KMS-11 (cell line): ENCODE measurements at regions not wholly inside any gene's neighbourhood (a gene's known extent, or its start where the extent isn't known, plus 50 kb on each side); places are given as distances from the start of the nearest gene placed in this dataset.

Source experiments
- H2AFZ ChIP-seq: fragments of 200-600 bp; sonication (generic); 2 replicates; pipeline ENCODE4 v1.6.1; 2016; ENCODE audit warnings: antibody characterized with exemption, mixed run types, low read depth
- H3K27ac ChIP-seq: fragments of 200-600 bp; sonication (generic); 2 replicates; pipeline ENCODE4 v1.6.1; 2016; ENCODE audit warnings: mild to moderate bottlenecking, mixed run types
- H3K27me3 ChIP-seq: fragments of 200-600 bp; sonication (generic); 2 replicates; pipeline ENCODE4 v1.6.1; 2017; ENCODE audit warnings: mild to moderate bottlenecking, low read depth, mixed run types, moderate library complexity; ENCODE audit not compliant: insufficient read depth
- H3K36me3 ChIP-seq: fragments of 200-600 bp; sonication (generic); 2 replicates; pipeline ENCODE4 v1.6.1; 2017; ENCODE audit warnings: mild to moderate bottlenecking, mixed run types; ENCODE audit not compliant: insufficient read depth
- H3K4me1 ChIP-seq: fragments of 200-600 bp; sonication (generic); 2 replicates; pipeline ENCODE4 v1.6.1; 2016; ENCODE audit warnings: mild to moderate bottlenecking, low read depth, mixed run types; ENCODE audit not compliant: poor library complexity, severe bottlenecking
- H3K4me2 ChIP-seq: fragments of 200-600 bp; sonication (generic); 2 replicates; pipeline ENCODE4 v1.7.0; 2016; ENCODE audit warnings: mild to moderate bottlenecking, mixed run types
- H3K4me3 ChIP-seq: fragments of 200-600 bp; sonication (generic); IDR thresholded peaks from 2 replicates; pipeline ENCODE4 v1.6.1; 2017; ENCODE audit warnings: low read depth, low read length, mixed read lengths; ENCODE audit not compliant: insufficient read depth
- H3K79me2 ChIP-seq: fragments of 200-600 bp; sonication (generic); 2 replicates; pipeline ENCODE4 v1.6.1; 2016; ENCODE audit warnings: low read depth, mixed run types; ENCODE audit not compliant: insufficient read depth
- H3K9ac ChIP-seq: fragments of 200-600 bp; sonication (generic); 2 replicates; pipeline ENCODE4 v1.6.1; 2016; ENCODE audit warnings: mild to moderate bottlenecking, mixed run types
- H4K20me1 ChIP-seq: fragments of 200-600 bp; sonication (generic); 2 replicates; pipeline ENCODE4 v1.6.1; 2016; ENCODE audit warnings: mild to moderate bottlenecking, mixed run types; ENCODE audit not compliant: insufficient read depth
- TF ChIP-seq, protein P1 (sequence below): fragments of 200-600 bp; sonication (generic); conservative IDR thresholded peaks from 2 replicates; pipeline ENCODE4 v1.6.1; 2017; ENCODE audit warnings: low read depth, mild to moderate bottlenecking, antibody characterized with exemption, low read length, moderate library complexity, mixed read lengths

DNA sequence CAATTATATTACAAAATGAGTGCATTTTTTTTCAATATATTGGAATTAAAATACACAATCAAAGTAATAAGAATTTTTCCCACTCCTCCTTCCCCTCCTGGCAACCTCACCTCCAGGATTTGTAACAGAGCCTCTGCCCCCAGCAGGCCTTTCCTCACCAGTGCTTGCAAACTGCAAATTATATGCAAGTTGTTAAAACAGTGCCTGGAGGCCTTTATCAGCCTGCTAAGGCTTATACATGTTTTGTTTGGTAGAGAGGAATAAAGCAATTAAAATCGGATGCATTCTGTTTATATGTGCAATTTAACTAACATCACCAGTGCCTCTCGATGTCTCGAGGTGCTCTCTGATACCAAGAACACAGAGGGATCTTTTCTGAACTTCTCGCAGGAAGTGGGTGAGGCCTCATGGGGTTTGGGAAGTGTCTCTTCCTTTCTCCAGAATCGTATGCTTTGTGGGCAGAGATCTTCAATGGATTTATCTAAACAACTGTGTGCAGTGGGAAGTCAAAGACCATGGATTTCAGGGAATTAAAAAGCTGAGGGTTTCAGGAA lies 186.8 kb downstream of the CDH26 start:
- Histone ChIP-seq H3K4me1 (no peaks in the 10 kb centered on the region), H3K79me2 (no peaks in the 10 kb centered on the region), H3K27ac (no peak overlapping the region), H3K4me3 (no peak overlapping the region), H4K20me1 (no peaks in the 10 kb centered on the region), H3K27me3 (no peaks in the 10 kb centered on the region), H2AFZ (no peak overlapping the region), H3K4me2 (no peak overlapping the region), H3K9ac (no peak overlapping the region), H3K36me3 (no peaks in the 10 kb centered on the region)
- TF ChIP-seq, protein P1, sequence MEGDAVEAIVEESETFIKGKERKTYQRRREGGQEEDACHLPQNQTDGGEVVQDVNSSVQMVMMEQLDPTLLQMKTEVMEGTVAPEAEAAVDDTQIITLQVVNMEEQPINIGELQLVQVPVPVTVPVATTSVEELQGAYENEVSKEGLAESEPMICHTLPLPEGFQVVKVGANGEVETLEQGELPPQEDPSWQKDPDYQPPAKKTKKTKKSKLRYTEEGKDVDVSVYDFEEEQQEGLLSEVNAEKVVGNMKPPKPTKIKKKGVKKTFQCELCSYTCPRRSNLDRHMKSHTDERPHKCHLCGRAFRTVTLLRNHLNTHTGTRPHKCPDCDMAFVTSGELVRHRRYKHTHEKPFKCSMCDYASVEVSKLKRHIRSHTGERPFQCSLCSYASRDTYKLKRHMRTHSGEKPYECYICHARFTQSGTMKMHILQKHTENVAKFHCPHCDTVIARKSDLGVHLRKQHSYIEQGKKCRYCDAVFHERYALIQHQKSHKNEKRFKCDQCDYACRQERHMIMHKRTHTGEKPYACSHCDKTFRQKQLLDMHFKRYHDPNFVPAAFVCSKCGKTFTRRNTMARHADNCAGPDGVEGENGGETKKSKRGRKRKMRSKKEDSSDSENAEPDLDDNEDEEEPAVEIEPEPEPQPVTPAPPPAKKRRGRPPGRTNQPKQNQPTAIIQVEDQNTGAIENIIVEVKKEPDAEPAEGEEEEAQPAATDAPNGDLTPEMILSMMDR = no peak

DNA sequence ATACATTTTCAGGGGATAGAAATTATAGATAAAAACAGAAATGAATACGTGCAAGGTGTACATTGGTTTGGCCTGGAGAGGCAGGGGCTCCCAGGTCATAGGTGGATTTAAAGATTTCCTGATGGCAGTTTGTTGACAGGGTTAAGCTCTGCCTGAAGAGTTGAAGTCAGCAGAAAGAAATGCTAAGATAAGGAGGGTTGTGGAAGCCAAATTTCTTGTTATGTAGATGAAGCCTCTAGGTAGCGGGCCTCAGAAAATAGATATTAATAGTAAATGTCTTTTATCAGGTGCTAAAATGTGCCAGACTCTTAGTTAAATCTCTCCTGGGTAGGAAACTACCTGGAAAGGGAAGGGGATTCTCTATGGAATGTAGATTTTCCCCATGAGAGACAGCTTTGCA lies 188.8 kb downstream of the CDH26 start:
- H3K79me2 ChIP-seq = no peaks in the 10 kb centered on the region
- H3K36me3 ChIP-seq = no peaks in the 10 kb centered on the region
- TF ChIP-seq, protein P1 = no peak
- H3K4me1 ChIP-seq = no peaks in the 10 kb centered on the region
- H3K27me3 ChIP-seq = no peaks in the 10 kb centered on the region
- no peak overlapping the region for H3K4me3 ChIP-seq
- no peak overlapping the region for H2AFZ ChIP-seq
- no peak overlapping the region for H3K9ac ChIP-seq
- no peak overlapping the region for H3K4me2 ChIP-seq
- H4K20me1 ChIP-seq = no peaks in the 10 kb centered on the region
- no peak overlapping the region for H3K27ac ChIP-seq

DNA sequence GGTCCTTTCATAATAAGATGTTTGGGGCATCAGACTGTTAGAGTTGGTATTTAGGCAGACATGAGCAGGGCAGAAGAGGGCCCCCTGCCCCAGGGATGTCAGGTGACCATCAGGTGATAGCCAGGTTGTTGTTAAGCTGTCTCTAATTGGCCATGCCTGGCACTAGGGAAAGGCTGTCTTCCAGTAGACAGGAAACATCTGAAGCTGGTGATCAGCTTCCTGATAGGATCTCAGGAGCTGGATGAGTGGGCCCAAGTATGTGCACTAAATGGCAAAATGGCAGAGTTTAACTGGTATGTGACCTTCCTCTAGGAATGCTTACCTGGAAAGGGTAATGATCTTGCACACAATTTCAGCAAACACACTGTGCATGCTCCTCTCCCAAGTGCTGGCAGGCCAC lies 190.7 kb downstream of the CDH26 start:
- H3K36me3 ChIP-seq = no peaks in the 10 kb centered on the region

DNA sequence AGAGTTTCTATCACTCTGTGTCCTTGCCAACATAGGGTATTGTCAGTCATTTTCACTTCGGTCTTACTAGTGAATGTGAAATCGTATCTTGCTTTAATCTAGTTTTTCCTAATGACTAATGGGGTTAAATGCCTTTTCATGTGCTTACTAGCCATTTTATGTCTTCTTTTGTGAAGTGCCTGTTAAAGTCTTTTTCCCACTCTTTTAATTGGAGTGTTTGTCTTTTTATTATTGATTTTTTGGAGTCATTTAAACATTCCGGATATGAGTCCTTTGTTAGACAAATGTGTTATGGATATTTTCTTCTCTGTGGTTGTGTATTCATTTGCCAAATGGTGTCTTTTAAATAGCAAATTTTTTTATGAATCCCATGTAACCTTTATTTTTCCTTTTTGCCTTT lies 194.6 kb downstream of the CDH26 start:
- Histone ChIP-seq H3K9ac (no peak overlapping the region), H3K4me2 (no peak overlapping the region), H3K27me3 (no peaks in the 10 kb centered on the region), H3K27ac (no peak overlapping the region), H3K4me3 (no peak overlapping the region), H4K20me1 (no peaks in the 10 kb centered on the region), H3K4me1 (no peaks in the 10 kb centered on the region), H2AFZ (no peak overlapping the region), H3K36me3 (no peaks in the 10 kb centered on the region), H3K79me2 (no peaks in the 10 kb centered on the region)
- TF ChIP-seq, protein P1 = no peak

More for the DNA sequence above, 190.7 kb downstream of the CDH26 start:
- TF ChIP-seq, protein P1 = no peak
- no peak overlapping the region for H3K4me2 ChIP-seq
- H3K27ac ChIP-seq = no peak overlapping the region
- no peaks in the 10 kb centered on the region for H3K27me3 ChIP-seq
- H3K4me3 ChIP-seq = no peak overlapping the region
- H3K9ac ChIP-seq = no peak overlapping the region
- H2AFZ ChIP-seq = no peak overlapping the region
- no peaks in the 10 kb centered on the region for H3K4me1 ChIP-seq
- no peaks in the 10 kb centered on the region for H3K79me2 ChIP-seq
- H4K20me1 ChIP-seq = no peaks in the 10 kb centered on the region
